ENCODE measurements at regions not wholly inside any gene's neighbourhood (a gene's known extent, or its start where the extent isn't known, plus 50 kb on each side); places are given as distances from the start of the nearest gene placed in this dataset.

GRCh38 chr12:76618031-76618430 is 58.5 kb upstream of the OSBPL8 start (continued):
- TF ChIP-seq AR (CRISPR knock-in tag; IDR thresholded peaks at IDR 0.05) (no peak), KAT7 (CRISPR knock-in tag; IDR thresholded peaks at IDR 0.05; ENCODE audit: borderline replicate concordance) (no peak), TEAD4 (CRISPR knock-in tag; IDR thresholded peaks at IDR 0.05) (no peak), ZBTB21 (CRISPR knock-in tag; IDR thresholded peaks at IDR 0.05; ENCODE audit: borderline replicate concordance) (no peak), GTF2I (CRISPR knock-in tag; conservative IDR thresholded peaks at IDR 0.05) (no peak), SOX15 (CRISPR knock-in tag; IDR thresholded peaks at IDR 0.05) (no peak), ZNF423 (CRISPR knock-in tag; IDR thresholded peaks at IDR 0.05) (no peak)

- Mint-ChIP-seq H3K36me3 (no peaks in the 10 kb centered on the region), H3K4me1 (peaks cover 8% of the 10 kb centered on the region; the same call in 1 of the 2 replicates), H3K9me3 (no peaks in the 10 kb centered on the region), H3K27me3 (ENCODE audit: low read depth) (no peaks in the 10 kb centered on the region), H3K27ac (no peak overlapping the region; the same call in 1 of the 2 replicates), H3K4me3 (no peak overlapping the region)
- CTCF ChIA-PET = interaction anchor here (0.7 to 2.4 kb wide), 15 partner anchors 9 to 390 kb away, joined by 3 to 22 read pairs (median 3); no protein-coding TSS in a partner anchor
- DNase-seq (ENCODE audit: low spot score) (peak; percentile 61), ATAC-seq (peak; percentile 81)
- POLR2A ChIA-PET = no interaction called here
- TF ChIP-seq PRDM15 (CRISPR knock-in tag; IDR thresholded peaks at IDR 0.05) (no peak), ARID4B (CRISPR knock-in tag; IDR thresholded peaks at IDR 0.05; ENCODE audit: borderline replicate concordance) (no peak), CTCF (IDR thresholded peaks at IDR 0.05) (peak; percentile 71), CREM (CRISPR knock-in tag; IDR thresholded peaks at IDR 0.05) (no peak), JAZF1 (CRISPR knock-in tag; IDR thresholded peaks at IDR 0.05) (no peak), USF2 (CRISPR knock-in tag; IDR thresholded peaks at IDR 0.05) (no peak)
Observed at GRCh38 chr12:76621582-76622024, 62.0 kb upstream of the OSBPL8 start.
